DMS 273 (cell line): ENCODE measurements at regions not wholly inside any gene's neighbourhood (a gene's known extent, or its start where the extent isn't known, plus 50 kb on each side); places are given as distances from the start of the nearest gene placed in this dataset.

Experiments used
- DNase-seq: peaks from one replicate; lab custom pipeline; 2025; ENCODE audit not compliant: unreplicated experiment; lab: John Stamatoyannopoulos, UW

- no peak for DNase-seq
These were observed 97.0 kb upstream of the RAB6C start for GRCh38 chr2:129882476-129882875.

GRCh38 chr2:129883121-129883520, 96.3 kb upstream of the RAB6C start:
- no peak for DNase-seq

GRCh38 chr2:129884221-129884786, 95.2 kb upstream of the RAB6C start:
- no peak for DNase-seq

- DNase-seq: peak; percentile 71
These were observed 93.7 kb upstream of the RAB6C start for GRCh38 chr2:129885735-129886134.

- DNase-seq: no peak
These were observed 91.7 kb upstream of the RAB6C start for GRCh38 chr2:129887688-129888266.

GRCh38 chr2:129888461-129888860, 91.0 kb upstream of the RAB6C start:
- DNase-seq: no peak

GRCh38 chr2:129888896-129889295, 90.6 kb upstream of the RAB6C start:
- no peak for DNase-seq

- DNase-seq: no peak
These were observed 87.8 kb upstream of the RAB6C start for GRCh38 chr2:129891341-129892320.

GRCh38 chr2:129892360-129892759, 87.1 kb upstream of the RAB6C start:
- DNase-seq: no peak

- DNase-seq: no peak
These were observed 86.7 kb upstream of the RAB6C start for GRCh38 chr2:129892773-129893172.

- no peak for DNase-seq
These were observed 86.2 kb upstream of the RAB6C start for GRCh38 chr2:129893244-129893643.

GRCh38 chr2:129894616-129895015, 84.8 kb upstream of the RAB6C start:
- DNase-seq: no peak

GRCh38 chr2:129895061-129895460, 84.4 kb upstream of the RAB6C start:
- DNase-seq: no peak

GRCh38 chr2:129895526-129896082, 83.9 kb upstream of the RAB6C start:
- no peak for DNase-seq

GRCh38 chr2:129896226-129897100, 83.0 kb upstream of the RAB6C start:
- no peak for DNase-seq

GRCh38 chr2:129901754-129902415, 77.6 kb upstream of the RAB6C start:
- DNase-seq: no peak

- no peak for DNase-seq
These were observed 76.5 kb upstream of the RAB6C start for GRCh38 chr2:129902731-129903585.

- DNase-seq: peak; percentile 27
These were observed 75.7 kb upstream of the RAB6C start for GRCh38 chr2:129903586-129904425.
